GM21381 (cell line): ENCODE measurements at regions not wholly inside any gene's neighbourhood (a gene's known extent, or its start where the extent isn't known, plus 50 kb on each side); places are given as distances from the start of the nearest gene placed in this dataset.

Experiments used
- ATAC-seq: cut with Tn5 transposase; IDR thresholded peaks from one replicate; pipeline ENCODE4 v1.9.1; 2021; ENCODE audit warnings: mild to moderate bottlenecking, moderate library complexity; ENCODE audit not compliant: unreplicated experiment

GRCh38 chr10:10794791-10795191 lies 222.9 kb upstream of the CELF2 start:
- ATAC-seq, result no peak

- no peak for ATAC-seq
These were observed 221.5 kb upstream of the CELF2 start for GRCh38 chr10:10796061-10796773.

- ATAC-seq, result no peak
These were observed 220.8 kb upstream of the CELF2 start for GRCh38 chr10:10796774-10797415.

- ATAC-seq, result no peak
These were observed 220.2 kb upstream of the CELF2 start for GRCh38 chr10:10797513-10797912.

GRCh38 chr10:10798102-10798863 lies 219.4 kb upstream of the CELF2 start:
- ATAC-seq, result no peak

DNA sequence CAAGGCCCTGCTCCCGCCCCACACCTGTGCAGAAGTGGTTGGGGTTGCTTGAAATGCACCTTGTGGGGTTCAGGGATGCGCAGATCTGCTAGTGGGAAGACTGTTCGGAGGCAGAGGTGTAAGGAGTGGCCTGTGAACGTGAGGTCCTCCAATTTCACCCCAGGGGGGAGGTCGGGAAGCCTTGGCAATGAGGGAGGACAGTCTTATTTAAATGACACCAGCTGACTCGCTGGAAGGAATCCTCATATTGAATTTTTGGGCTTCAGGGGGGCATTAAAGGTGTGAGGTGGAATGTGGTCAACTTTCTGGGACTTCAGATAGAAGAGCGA lies 218.8 kb upstream of the CELF2 start:
- no peak for ATAC-seq

- ATAC-seq, result no peak
These were observed 216.7 kb upstream of the CELF2 start for GRCh38 chr10:10800961-10801360.

- no peak for ATAC-seq
These were observed 214.4 kb upstream of the CELF2 start for GRCh38 chr10:10803278-10803677.

DNA sequence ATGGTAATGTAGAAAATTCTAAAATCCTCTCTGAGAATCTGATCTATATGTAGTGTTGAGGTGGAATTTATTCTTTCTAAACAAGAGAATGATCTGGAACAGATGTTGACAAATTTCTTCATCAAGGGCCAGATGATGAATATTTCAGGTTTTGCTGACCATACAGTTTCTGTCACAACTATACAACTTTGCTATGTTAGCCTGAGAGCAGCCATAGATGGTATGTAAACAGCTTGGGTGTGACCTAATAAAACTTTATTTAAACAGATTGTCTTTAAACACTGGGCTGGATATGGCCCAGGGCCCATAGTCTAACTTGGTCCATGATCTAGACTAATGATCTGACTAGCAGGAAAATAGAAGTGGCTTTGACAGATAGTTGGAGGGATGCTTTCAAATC lies 213.6 kb upstream of the CELF2 start:
- no peak for ATAC-seq

DNA sequence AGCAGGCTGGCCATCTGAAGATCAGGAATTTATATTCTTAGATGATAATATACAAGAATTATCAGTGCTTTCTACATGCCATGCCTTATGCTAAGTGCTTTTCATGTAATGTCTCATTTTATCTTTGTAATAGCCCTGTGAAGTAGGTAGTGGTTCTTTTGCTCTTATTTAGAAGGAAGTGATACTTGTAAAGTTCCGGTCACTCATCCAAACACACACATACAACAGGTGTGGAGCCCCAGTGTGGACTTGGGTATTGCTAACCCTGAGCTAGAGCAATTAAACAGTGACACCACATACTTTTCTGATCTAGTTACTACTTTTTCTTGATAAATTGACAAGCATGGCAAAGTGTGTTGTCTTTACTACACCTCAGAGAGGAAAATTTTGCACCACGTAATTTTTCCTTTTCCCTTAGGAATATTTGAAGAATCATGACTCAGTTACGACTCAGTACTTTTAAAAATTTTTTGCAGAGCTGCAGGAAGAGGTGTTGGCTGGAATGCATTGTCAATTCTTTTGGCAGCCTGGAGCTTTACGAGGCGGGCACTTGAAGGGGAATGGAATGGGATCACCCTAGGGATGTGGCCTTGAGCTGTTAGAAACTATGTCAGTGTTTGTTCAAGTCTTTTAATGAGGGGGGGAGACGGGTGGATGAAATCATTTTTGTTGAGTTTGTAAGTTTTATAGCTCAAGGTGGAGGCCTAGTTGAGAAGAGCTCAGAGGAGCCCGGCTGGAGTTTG lies 212.5 kb upstream of the CELF2 start:
- no peak for ATAC-seq

- ATAC-seq, result no peak
These were observed 210.6 kb upstream of the CELF2 start for GRCh38 chr10:10807106-10807505.

DNA sequence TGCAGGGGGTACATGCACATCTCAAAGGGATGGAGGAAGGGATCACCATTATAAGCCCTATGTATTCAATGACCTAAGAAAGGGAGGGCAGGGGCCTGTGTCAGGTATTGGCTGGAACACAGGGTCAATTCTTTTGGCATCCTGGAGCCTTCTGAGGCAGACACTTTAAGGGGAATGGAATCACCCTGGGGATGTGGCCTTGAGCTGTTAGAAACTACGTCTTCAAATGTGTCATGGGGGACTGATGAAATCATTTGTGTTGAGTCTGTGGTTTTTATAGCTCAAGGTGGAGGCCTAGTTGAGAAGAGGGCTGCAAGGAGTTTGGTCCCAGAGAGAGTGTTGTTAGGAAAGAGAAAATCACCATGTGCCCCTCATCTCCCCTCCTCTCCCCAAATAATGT lies 206.1 kb upstream of the CELF2 start:
- ATAC-seq, result no peak

DNA sequence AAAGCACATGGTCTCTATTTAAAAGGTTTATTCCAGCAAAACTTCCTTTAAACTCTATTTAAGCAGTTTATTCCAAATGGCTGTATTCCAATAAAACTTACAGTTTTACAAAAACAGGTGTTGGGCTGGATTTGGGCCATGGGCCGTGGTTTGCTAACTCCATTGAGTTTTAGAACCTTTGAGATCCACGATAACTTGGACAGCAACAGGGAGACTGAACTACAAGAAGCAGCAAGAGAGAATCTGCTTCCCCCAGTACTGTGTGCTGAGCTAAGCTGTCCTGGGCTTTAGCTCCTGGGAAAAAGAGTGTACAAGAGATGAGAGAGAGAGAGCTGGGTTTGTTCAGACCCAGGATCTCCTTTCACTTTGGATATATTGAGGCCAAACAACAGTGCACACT lies 204.0 kb upstream of the CELF2 start:
- no peak for ATAC-seq

GRCh38 chr10:10814069-10814468 lies 203.6 kb upstream of the CELF2 start:
- ATAC-seq, result no peak

GRCh38 chr10:10816447-10816846 lies 201.2 kb upstream of the CELF2 start:
- ATAC-seq, result no peak

- ATAC-seq, result no peak
These were observed 200.1 kb upstream of the CELF2 start for GRCh38 chr10:10817609-10818008.

DNA sequence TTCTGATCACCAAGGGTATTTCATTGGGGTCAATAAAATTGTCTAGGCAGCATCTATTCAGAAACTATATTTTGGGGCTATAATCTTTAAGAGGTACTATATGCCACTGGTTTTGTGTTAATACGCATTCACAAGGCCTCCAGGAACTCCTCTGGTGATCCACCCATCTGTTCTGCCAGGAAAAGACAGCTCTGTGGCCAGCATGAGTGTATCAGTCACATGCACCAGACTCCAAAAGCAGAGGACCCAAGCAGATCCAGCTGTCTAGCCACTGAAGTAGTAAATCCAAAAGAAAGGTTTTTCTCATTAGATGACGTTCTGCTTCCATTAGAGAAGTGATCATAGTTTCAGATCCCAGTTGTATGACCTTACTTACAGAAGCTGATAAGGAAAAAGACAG lies 199.6 kb upstream of the CELF2 start:
- no peak for ATAC-seq

- no peak for ATAC-seq
These were observed 198.3 kb upstream of the CELF2 start for GRCh38 chr10:10819206-10819856.

GRCh38 chr10:10821926-10822325 lies 195.7 kb upstream of the CELF2 start:
- ATAC-seq, result no peak

DNA sequence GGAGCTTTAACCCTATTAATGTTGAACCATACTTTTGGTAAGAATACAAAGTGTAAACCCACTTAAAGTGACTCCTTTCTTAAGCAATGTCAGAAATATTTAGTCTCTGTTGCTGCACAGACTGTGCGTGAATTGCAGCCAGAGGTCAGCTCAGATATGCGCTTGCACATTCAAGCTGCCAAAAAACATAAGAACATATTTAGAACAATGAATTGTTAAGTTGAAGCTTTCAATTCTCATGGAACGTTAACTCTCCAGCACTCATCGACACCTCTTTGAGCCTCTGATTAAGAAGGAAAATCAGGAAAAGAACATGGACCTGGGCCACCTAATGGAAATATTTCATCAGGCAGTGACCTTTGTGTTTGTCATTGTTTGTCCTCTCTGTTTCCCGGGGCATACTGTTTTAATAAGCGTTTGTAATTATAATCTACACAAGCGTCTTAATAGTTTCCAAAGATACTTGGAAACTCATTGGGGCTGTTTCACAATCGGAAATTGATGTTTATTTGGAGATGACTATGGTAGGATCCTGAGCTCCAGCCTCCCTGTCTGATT lies 193.0 kb upstream of the CELF2 start:
- ATAC-seq, result no peak

DNA sequence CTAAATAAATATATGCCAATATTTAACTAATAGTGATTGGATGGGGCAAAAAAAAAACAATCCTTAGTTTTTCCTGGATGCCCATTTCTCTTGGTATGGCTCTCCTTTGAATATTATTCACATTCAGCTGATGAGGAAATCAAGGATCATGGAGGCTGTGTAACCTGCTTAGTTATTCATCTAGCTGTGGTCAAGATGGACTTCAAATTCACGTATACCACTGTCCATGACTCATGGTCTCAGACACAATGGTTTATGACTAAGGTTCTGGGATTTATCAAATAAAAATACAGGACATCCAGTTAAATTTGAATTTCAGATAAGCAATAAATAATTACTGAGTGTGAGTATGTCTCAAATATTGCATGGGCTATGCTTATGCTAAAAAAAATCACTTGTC lies 191.5 kb upstream of the CELF2 start:
- no peak for ATAC-seq
